GM21619 (cell line): ENCODE measurements at regions not wholly inside any gene's neighbourhood (a gene's known extent, or its start where the extent isn't known, plus 50 kb on each side); places are given as distances from the start of the nearest gene placed in this dataset.

Source experiments
- ATAC-seq: cut with Tn5 transposase; IDR thresholded peaks from one replicate; pipeline ENCODE4 v1.9.1; 2021; ENCODE audit not compliant: unreplicated experiment

DNA sequence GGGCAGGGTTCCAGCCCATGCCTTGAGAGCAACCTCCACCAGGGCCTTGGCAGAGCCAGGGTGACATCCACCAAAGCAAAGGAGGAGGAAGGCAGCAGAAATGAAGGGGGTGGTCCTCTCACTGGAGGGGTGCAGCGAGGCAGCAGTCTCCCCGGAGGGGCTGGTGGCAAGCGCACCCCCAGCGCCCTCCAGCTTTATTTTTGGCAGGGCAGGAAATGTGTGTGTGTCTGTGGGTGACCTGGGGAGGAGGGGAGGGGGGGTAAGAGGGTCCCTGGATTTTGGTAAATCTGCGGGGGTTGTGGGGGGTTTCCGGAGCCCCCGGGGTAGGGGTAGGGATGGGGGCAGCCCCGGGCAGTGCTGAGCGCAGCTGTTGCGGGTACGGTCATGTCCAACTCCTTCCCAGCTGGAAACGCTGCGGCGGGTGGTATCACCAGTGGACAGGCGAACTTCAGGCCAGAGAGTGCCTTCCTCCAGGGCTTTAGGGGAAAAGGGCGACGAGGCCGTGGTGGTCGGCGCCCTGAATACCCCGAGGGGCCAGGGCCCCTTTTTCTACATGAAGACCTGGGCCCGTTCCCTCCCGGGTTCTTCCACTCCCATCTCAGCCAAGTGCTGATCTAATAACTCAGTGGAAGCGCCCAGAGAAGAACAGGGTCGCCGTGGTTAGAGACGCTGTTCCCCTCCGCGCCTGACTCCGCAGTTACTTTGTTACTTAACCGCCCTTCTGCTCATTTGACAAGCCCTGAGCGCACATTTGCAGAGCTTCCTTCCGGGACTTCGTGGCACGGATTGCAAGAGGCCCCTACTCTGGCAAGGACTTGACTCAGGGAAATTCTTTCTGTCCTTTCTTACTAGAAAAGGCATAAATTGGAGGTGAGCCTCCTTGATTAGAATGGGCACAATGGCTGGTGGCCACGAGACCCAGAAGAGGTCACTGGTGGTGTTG lies 55.2 kb downstream of the FOS start:
- no peak for ATAC-seq

- no peak for ATAC-seq
Observed at GRCh38 chr14:75334549-75335051, 56.0 kb downstream of the FOS start.

DNA sequence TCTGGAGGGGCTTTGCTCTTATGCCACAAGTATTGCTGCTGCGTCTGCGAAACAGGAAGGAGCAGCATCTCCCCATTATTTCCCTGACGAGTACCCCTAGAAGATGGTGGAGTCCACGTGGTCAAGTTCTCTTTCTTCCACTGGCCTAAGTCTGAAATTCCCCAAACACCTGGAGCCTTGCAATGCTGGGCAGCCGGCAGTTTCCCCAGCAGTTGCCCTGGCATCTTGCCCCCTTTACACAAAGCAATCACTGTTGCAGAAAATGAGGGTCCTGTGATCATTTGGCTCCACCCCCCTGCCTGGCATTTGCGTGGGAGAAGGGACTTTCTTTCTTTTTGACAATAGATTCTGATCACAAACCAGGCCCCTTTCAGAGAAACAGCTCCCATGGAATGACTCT lies 56.9 kb downstream of the FOS start:
- ATAC-seq: no peak

DNA sequence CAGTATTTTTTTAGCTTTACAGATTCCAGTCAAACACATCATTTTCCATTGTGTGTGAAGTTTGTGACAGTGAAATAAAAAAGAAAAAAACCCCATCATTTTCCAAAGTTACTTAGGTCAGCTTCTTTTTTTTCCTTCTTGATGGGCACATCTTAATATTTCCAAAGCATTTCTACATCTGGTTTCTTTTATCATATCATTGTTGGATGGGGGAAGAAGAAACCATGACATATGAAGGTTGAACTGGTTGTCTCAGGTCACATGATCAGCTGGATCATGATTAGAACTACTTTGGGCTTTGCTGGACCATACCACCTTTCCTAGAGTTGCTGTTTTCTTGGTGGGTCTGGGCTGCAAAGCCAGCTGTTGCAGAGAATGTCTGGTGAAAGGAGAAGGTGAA lies 59.8 kb downstream of the FOS start:
- no peak for ATAC-seq

- ATAC-seq: no peak
Observed at GRCh38 chr14:75339059-75339458, 60.4 kb downstream of the FOS start.

DNA sequence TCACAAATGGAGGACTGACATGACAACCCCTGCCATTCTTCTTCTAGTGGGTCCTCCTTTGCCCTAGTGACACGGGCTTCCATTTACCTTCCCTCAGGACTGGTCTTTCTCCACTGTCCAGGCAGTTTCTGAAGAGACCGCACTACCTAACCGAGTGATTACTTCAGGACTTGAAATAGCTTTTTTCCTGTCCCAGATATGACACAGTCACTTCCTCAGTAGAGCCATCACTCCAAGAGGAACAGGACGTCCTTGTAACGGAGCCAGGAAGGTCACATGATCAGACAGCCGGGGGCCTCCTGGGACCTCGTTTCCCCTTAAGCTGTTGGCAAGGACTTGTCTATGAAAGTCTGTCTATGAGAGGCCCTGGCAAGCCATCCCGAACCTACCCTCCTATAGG lies 62.3 kb downstream of the FOS start:
- ATAC-seq: no peak

DNA sequence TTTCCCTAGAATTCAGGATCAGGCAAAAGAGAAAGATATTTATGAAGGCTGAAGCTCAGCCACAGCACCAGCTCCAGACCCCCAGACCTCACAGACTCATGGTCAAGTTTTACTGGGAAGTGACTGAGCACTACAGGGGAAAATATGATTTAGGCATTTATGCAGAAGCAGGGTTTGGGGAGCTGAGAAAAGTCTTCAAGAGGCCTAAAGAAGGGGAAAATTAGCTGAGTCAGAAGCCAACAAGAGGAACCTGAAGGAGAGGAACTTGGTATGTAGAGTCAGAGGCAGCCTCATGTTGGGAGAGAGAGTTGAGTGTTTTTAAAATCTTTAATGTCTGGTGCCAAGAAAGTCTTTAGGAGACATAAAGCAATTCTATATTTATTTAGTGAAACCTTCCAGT lies 63.0 kb downstream of the FOS start:
- no peak for ATAC-seq

- peak; percentile 44 for ATAC-seq
Observed at GRCh38 chr14:75342762-75343599, 64.4 kb downstream of the FOS start.

DNA sequence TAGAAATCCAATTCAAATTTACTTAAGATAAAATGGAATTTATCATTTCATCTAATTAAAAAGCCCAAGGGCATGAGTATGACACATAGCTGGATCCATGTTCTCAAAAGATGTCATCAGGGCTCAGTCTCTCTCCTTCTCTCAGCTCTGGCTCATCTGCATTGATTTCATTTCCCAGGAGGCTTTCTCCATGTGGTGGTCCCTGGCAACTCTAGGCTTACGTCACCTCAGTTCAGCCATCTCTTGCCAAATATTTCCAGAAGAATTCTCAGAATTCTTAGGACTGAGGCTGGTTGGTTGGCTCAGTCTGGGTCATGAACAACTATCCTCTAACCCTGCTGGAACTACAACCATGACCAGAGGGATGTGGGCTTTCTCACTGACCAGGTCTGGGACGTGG lies 65.3 kb downstream of the FOS start:
- no peak for ATAC-seq

- ATAC-seq: no peak
Observed at GRCh38 chr14:75344411-75344810, 65.8 kb downstream of the FOS start.

DNA sequence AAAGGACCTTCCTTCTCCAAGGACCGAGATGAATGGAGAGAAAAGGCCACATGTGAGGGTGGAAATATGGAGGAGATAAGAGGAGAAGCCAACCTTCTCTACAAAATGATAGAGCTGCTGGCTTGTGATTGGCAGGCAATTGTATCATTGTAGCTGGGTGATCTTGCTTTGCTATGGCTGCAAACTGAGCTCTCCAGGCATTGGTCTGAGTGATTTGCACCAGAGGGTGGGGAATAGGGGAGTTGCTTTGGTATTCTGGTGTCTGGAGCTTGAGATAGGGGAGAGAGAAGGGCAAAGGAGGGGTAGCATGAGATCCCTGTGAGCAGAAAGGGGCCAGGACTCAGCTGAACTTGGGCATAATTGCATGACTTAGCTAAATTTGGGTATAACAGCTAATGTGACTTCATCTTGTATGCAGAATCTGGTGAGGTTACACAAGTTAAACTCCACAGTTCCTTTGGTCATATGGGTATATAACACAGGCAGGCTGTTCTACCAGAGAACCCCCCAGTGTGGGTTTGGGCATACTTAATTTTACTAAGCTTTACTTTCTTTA lies 72.0 kb downstream of the FOS start:
- no peak for ATAC-seq

- ATAC-seq: no peak
Observed at GRCh38 chr14:75359098-75359497, 68.7 kb upstream of the JDP2 start.

DNA sequence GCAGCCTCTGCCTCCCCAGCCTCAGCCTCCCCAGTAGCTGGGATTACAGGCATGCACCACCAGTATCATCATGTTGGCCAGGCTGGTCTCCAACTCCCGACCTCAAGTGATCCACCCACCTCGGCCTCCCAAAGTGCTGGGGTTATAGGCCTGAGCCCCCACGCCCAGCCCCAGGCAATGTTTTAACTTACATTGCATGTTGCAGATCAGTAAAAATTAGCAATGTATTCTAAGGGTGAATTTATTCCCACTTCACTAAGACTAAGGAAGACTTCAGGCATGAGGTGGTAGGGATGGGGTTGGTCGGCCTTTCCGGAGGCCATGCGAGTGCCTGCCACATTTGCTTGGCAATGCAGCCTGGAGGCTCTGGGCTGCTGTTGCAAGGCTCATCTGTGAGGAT lies 66.8 kb upstream of the JDP2 start:
- no peak for ATAC-seq

- ATAC-seq: no peak
Observed at GRCh38 chr14:75361751-75362433, 65.9 kb upstream of the JDP2 start.

- no peak for ATAC-seq
Observed at GRCh38 chr14:75363130-75363529, 64.7 kb upstream of the JDP2 start.

DNA sequence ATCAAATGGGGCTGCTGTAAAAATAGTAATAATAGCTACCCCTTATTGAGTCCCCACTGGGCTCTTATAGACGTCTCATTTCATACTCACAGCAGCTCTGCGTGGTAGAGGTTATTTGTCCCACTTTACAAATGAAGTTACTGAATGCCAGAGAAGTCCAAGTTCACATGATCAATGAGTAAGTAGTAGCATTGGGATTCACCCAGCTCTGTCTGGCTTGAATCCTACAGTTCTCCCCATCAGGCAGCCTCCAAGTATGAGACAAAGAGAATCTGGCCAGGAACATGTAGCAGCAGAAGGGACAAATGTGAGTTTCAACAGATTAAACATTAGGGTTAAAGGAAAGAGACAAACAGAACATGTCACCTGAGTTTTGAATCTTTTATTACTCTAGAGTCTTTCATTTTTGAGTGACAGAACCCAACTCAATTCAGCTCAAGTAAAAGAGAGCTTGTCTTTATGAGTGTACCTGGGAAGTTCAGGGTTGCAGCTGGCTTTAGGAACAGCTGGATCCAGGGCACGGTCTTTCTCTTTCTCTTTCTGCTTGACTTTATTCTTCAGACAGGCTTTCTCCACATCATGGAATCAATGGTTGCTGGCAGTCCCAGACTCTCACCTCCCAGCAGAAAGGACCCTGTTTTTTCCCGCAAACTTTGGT lies 64.1 kb upstream of the JDP2 start:
- no peak for ATAC-seq

DNA sequence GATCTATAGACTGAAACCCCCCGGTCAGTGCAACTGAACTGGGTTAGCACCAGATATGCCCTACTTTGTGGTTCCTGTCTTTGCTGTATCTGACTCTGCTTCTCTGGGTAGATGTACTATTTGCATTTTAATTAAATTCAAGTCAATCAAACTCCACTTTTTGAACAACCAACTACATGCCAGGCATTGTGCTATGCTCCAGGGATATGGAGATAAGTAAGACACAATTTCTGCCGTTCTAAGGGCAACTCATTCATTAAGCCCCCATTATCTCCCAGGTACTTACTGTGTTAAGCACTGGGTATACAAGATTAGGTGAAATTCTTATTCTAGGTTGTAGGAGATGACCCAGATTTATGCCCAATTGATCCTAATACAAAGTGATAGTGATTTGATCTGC lies 62.7 kb upstream of the JDP2 start:
- no peak for ATAC-seq

DNA sequence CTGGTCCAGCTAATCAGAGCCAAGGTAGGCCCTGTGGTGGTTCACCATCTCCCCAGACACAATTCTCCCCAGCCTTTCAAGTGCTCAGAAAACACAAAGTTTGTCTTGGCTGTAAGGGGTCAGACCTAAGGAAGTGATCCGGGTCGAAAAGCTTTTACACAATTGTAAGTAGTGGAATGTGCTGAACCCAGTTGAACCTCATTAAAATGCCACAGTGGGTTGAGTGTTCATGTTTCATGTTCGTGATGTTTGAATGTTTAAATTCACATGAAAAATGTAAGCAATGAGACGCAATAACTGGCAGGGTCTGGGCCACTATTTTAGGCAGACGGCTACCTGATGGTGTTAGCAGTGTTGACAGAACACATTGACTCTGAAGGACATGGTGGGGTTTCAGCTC lies 60.9 kb upstream of the JDP2 start:
- no peak for ATAC-seq

DNA sequence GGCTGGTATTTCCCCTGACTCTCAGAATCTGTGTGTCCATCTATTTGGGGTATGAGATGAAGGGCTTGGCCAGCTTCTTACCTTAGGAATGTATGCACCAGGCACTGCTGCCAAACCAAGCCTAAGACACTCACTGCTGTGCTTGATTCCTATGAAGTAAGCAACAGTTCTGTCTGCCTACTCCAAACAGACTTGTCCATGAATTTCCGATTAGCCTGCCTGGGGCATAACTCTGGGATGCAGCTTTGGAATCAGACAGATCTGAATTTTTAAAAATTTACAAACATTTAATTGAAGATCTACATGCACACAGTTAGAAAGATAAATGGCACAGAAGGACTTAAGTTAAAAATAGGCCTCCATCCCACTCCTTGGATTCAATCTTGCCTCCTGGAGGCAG lies 59.5 kb upstream of the JDP2 start:
- no peak for ATAC-seq

DNA sequence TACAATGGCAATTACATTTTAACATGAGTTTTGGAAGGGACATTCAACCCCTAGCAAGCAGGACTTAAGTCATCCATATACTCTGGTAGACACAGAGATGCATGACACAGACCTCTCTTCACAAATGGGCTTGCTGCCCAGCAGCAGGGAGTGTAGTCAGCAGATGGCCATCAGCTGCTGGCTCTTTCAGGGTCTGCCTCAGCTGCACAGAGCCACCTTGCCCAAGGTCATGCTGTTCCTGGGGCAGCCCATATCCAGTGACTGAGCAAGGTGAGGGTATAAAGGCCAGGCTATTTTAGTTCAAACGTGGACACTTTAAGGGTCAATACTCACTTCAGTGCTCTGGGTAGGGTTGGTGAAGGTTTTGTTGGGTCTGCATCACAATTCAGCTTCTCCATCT lies 58.3 kb upstream of the JDP2 start:
- no peak for ATAC-seq
